ENCODE measurements at regions not wholly inside any gene's neighbourhood (a gene's known extent, or its start where the extent isn't known, plus 50 kb on each side); places are given as distances from the start of the nearest gene placed in this dataset.

- Histone ChIP-seq H3K4me3 (no peak overlapping the region), H3K4me1 (ENCODE audit: low read depth) (no peaks in the 10 kb centered on the region), H3K9me3 (no peaks in the 10 kb centered on the region), H3K36me3 (ENCODE audit: low read depth) (no peaks in the 10 kb centered on the region)
- intact Hi-C loops (cut with DNase I, micrococcal nuclease): no loop called here
- no peak for ATAC-seq
- DNase-seq: no peak
- no peak for TF ChIP-seq CTCF (IDR thresholded peaks at IDR 0.05)
These were observed 156.4 kb downstream of the HS3ST2 start for GRCh38 chr16:22970209-22970865.

- no peak for ATAC-seq
- H3K9me3 ChIP-seq: no peaks in the 10 kb centered on the region
- intact Hi-C loops (cut with DNase I, micrococcal nuclease): no loop called here
- TF ChIP-seq CTCF (IDR thresholded peaks at IDR 0.05): no peak
- no peaks in the 10 kb centered on the region for H3K4me1 ChIP-seq (ENCODE audit: low read depth)
- no peaks in the 10 kb centered on the region for H3K36me3 ChIP-seq (ENCODE audit: low read depth)
- H3K4me3 ChIP-seq: no peak overlapping the region
- DNase-seq: no peak
These were observed 155.6 kb downstream of the HS3ST2 start for GRCh38 chr16:22969567-22969966.

GRCh38 chr16:22968931-22969330 is 155.0 kb downstream of the HS3ST2 start:
- H3K4me1 ChIP-seq (ENCODE audit: low read depth): no peaks in the 10 kb centered on the region
- intact Hi-C loops (cut with DNase I, micrococcal nuclease): no loop called here
- no peaks in the 10 kb centered on the region for H3K9me3 ChIP-seq
- H3K36me3 ChIP-seq (ENCODE audit: low read depth): no peaks in the 10 kb centered on the region
- DNase-seq: no peak
- no peak for ATAC-seq
- H3K4me3 ChIP-seq: no peak overlapping the region
- TF ChIP-seq CTCF (IDR thresholded peaks at IDR 0.05): no peak

GRCh38 chr16:22967521-22968095 is 153.6 kb downstream of the HS3ST2 start:
- ATAC-seq (no peak), DNase-seq (no peak)
- H3K4me1 ChIP-seq (ENCODE audit: low read depth): no peaks in the 10 kb centered on the region
- TF ChIP-seq CTCF (IDR thresholded peaks at IDR 0.05): no peak
- H3K4me3 ChIP-seq: no peak overlapping the region
- no peaks in the 10 kb centered on the region for H3K36me3 ChIP-seq (ENCODE audit: low read depth)
- H3K9me3 ChIP-seq: no peaks in the 10 kb centered on the region
- intact Hi-C loops (cut with DNase I, micrococcal nuclease): no loop called here

All from mucosa of descending colon (tissue), 3 donors.